ENCODE measurements at regions not wholly inside any gene's neighbourhood (a gene's known extent, or its start where the extent isn't known, plus 50 kb on each side); places are given as distances from the start of the nearest gene placed in this dataset.
A peak's percentile ranks its signal among the peaks of the same experiment; 100 is the strongest.

GRCh38 chr10:128473911-128474310, 347.7 kb upstream of the MKI67 start:
- Mint-ChIP-seq H3K4me1 (ENCODE audit: unreplicated experiment) (peaks cover 3% of the 10 kb centered on the region), H3K9me3 (no peaks in the 10 kb centered on the region), H3K4me3 (no peak overlapping the region), H3K36me3 (no peaks in the 10 kb centered on the region), H3K27ac (no peak overlapping the region), H3K27me3 (peaks cover 3% of the 10 kb centered on the region)
- no peak for TF ChIP-seq CTCF (conservative IDR thresholded peaks at IDR 0.05)
- no peak for DNase-seq (ENCODE audit: extremely low spot score, unreplicated experiment)

DNA sequence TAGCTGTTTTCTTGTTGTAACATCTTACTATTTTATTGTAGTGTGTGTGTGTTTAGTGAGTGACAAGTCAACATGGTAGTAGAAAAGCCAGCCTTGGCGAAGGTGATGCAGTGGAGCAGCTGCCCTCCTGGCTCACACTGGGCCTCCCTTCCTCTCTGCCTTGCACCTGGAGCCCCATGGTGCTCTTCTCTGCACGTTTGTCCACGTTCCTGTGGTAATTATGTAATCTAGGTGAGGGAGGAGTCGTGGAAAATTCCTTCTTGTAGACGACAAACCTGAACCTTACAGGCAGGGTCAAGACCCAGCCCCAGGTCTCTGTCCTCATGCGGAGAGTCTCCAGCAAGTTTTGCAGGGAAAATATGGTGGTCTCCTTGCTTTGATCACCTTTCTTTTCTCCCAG, 348.3 kb upstream of the MKI67 start:
- Mint-ChIP-seq H3K27ac (no peak overlapping the region), H3K36me3 (no peaks in the 10 kb centered on the region), H3K4me1 (ENCODE audit: unreplicated experiment) (peaks cover 3% of the 10 kb centered on the region), H3K4me3 (no peak overlapping the region), H3K27me3 (peaks cover 3% of the 10 kb centered on the region), H3K9me3 (no peaks in the 10 kb centered on the region)
- no peak for DNase-seq (ENCODE audit: extremely low spot score, unreplicated experiment)
- no peak for TF ChIP-seq CTCF (conservative IDR thresholded peaks at IDR 0.05)

- no peaks in the 10 kb centered on the region for H3K36me3 Mint-ChIP-seq
Measured at GRCh38 chr10:128475686-128476367, 349.6 kb upstream of the MKI67 start.

DNA sequence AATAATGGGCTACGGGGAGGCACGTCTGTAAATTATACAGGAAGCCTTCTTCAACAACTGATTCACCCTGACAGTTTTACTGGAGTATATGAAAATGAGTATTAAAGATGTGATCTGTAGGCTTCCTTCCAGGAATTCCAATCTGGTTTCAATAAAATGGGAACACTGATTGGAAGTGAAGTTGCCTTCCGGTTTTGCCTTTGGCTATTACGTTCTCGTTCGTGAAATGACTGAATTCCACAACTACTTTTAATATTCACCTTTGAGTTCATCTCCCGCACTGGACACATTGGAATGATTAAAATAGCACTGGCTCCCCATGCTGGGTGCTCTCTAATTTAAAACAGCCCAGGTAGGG, 350.1 kb upstream of the MKI67 start:
- Mint-ChIP-seq H3K9me3 (no peaks in the 10 kb centered on the region), H3K4me1 (ENCODE audit: unreplicated experiment) (peaks cover 15% of the 10 kb centered on the region), H3K27me3 (peaks cover 10% of the 10 kb centered on the region), H3K4me3 (peak overlapping the region; percentile 17), H3K27ac (no peak overlapping the region), H3K36me3 (no peaks in the 10 kb centered on the region)
- TF ChIP-seq CTCF (conservative IDR thresholded peaks at IDR 0.05), result no peak
- DNase-seq (ENCODE audit: extremely low spot score, unreplicated experiment), result no peak

More at GRCh38 chr10:128475686-128476367, 349.6 kb upstream of the MKI67 start:
- DNase-seq (ENCODE audit: extremely low spot score, unreplicated experiment), result no peak
- H3K27ac Mint-ChIP-seq, result no peak overlapping the region
- no peaks in the 10 kb centered on the region for H3K9me3 Mint-ChIP-seq
- H3K4me1 Mint-ChIP-seq (ENCODE audit: unreplicated experiment), result peaks cover 10% of the 10 kb centered on the region
- peaks cover 7% of the 10 kb centered on the region for H3K27me3 Mint-ChIP-seq
- H3K4me3 Mint-ChIP-seq, result no peak overlapping the region
- no peak for TF ChIP-seq CTCF (conservative IDR thresholded peaks at IDR 0.05)

GRCh38 chr10:128476845-128477244, 350.6 kb upstream of the MKI67 start:
- TF ChIP-seq CTCF (conservative IDR thresholded peaks at IDR 0.05), result no peak
- Mint-ChIP-seq H3K36me3 (no peaks in the 10 kb centered on the region), H3K27me3 (peaks cover 14% of the 10 kb centered on the region), H3K27ac (no peak overlapping the region), H3K9me3 (no peaks in the 10 kb centered on the region), H3K4me1 (ENCODE audit: unreplicated experiment) (peaks cover 19% of the 10 kb centered on the region), H3K4me3 (no peak overlapping the region)
- no peak for DNase-seq (ENCODE audit: extremely low spot score, unreplicated experiment)

GRCh38 chr10:128480601-128481000, 354.4 kb upstream of the MKI67 start:
- no peaks in the 10 kb centered on the region for H3K9me3 Mint-ChIP-seq

More at GRCh38 chr10:128480601-128481000, 354.4 kb upstream of the MKI67 start:
- peaks cover 20% of the 10 kb centered on the region for H3K4me1 Mint-ChIP-seq (ENCODE audit: unreplicated experiment)
- no peak for DNase-seq (ENCODE audit: extremely low spot score, unreplicated experiment)
- no peak overlapping the region for H3K4me3 Mint-ChIP-seq
- TF ChIP-seq CTCF (conservative IDR thresholded peaks at IDR 0.05), result no peak
- H3K36me3 Mint-ChIP-seq, result no peaks in the 10 kb centered on the region
- no peak overlapping the region for H3K27ac Mint-ChIP-seq
- peaks cover 15% of the 10 kb centered on the region for H3K27me3 Mint-ChIP-seq

Data from type B pancreatic cell (in vitro differentiated cells).